Chondrocyte (in vitro differentiated cells): ENCODE measurements at regions not wholly inside any gene's neighbourhood (a gene's known extent, or its start where the extent isn't known, plus 50 kb on each side); places are given as distances from the start of the nearest gene placed in this dataset.

Experiments used
- DNase-seq: peaks from one replicate; pipeline ENCODE4 v3.0.0; 2021; ENCODE audit warnings: mixed read lengths, low spot score
- H3K27ac Mint-ChIP-seq: one replicate; pipeline ENCODE4 v1.8.0; 2021; ENCODE audit warnings: mild to moderate bottlenecking, moderate library complexity, mixed read lengths; ENCODE audit not compliant: unreplicated experiment
- H3K27me3 Mint-ChIP-seq: 2 replicates; pipeline ENCODE4 v1.8.0; 2021; ENCODE audit warnings: low read depth, mixed read lengths
- H3K36me3 Mint-ChIP-seq: 2 replicates; pipeline ENCODE4 v1.8.0; 2021; ENCODE audit warnings: low read depth, mixed read lengths
- H3K4me1 Mint-ChIP-seq: 2 replicates; pipeline ENCODE4 v1.8.0; 2021; ENCODE audit warnings: low read depth, mild to moderate bottlenecking, mixed read lengths
- H3K4me3 Mint-ChIP-seq: one replicate; pipeline ENCODE4 v1.8.0; 2021; ENCODE audit warnings: mild to moderate bottlenecking, moderate library complexity, mixed read lengths; ENCODE audit not compliant: unreplicated experiment
- H3K9me3 Mint-ChIP-seq: 2 replicates; pipeline ENCODE4 v1.8.0; 2021; ENCODE audit warnings: low read depth, mixed read lengths
- TF ChIP-seq, protein P1 (sequence below): fragments of 200-600 bp; sonication (generic); IDR thresholded peaks from 2 replicates; pipeline ENCODE4 v1.5.0; 2021; ENCODE audit warnings: antibody characterized with exemption, mild to moderate bottlenecking, moderate library complexity

DNA sequence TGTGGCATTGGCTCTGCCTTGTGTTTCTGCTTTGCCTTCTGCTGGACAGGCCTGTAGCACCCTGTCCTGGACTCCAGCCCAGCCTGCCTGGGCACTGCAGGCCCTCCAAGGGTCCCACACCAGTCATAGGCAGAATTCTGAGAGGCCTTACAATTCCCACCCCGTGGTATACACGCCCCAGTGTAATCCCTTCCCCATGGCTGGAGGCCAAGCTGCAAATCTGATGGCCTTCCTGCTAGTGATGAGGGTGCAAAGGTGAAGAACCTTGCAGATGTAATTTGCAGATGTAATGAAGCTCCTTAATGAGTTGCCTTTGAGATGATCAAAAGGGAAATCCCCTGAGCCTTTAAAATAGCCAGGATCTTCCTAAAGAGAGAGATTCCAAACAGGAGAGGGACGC lies 325.1 kb upstream of the ZNF32 start:
- no peak for DNase-seq
- Mint-ChIP-seq H3K9me3 (peaks cover 3% of the 10 kb centered on the region), H3K36me3 (no peaks in the 10 kb centered on the region), H3K4me3 (no peak overlapping the region), H3K27me3 (peaks cover 5% of the 10 kb centered on the region), H3K27ac (no peak overlapping the region), H3K4me1 (no peaks in the 10 kb centered on the region)
- TF ChIP-seq, protein P1, sequence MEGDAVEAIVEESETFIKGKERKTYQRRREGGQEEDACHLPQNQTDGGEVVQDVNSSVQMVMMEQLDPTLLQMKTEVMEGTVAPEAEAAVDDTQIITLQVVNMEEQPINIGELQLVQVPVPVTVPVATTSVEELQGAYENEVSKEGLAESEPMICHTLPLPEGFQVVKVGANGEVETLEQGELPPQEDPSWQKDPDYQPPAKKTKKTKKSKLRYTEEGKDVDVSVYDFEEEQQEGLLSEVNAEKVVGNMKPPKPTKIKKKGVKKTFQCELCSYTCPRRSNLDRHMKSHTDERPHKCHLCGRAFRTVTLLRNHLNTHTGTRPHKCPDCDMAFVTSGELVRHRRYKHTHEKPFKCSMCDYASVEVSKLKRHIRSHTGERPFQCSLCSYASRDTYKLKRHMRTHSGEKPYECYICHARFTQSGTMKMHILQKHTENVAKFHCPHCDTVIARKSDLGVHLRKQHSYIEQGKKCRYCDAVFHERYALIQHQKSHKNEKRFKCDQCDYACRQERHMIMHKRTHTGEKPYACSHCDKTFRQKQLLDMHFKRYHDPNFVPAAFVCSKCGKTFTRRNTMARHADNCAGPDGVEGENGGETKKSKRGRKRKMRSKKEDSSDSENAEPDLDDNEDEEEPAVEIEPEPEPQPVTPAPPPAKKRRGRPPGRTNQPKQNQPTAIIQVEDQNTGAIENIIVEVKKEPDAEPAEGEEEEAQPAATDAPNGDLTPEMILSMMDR, result no peak

DNA sequence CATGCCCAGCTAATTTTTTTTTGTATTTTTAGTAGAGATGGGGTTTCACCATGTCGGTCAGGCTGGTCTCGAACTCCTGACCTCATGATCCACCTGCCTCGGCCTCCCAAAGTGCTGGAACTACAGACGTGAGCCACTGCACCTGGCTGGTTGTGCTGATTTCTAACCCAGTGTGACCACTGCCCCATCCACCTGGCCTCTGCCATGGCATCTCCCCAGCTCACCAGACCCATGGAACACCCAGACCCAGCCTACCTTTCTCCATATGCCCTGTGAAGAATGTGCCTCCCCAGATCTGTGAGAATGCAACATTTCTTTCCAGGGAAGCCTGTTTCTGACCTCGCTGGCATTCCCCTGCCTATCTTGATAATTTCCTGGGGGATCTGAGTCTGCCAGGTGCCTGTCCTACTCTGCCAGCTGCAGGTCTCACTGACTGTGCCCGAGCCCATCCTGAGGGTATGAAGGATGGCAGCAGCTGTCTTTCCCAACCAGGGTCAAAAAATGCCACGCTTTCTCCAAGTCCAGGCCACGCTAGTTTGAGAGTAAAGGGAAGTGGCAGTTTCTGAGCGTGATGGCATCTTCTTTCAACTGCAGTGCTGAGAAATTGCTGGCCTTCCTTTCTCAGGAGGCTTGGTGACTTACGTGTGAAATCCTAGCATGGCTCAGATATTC lies 324.4 kb upstream of the ZNF32 start:
- H3K9me3 Mint-ChIP-seq, result peaks cover 3% of the 10 kb centered on the region
- no peak overlapping the region for H3K27ac Mint-ChIP-seq
- peaks cover 8% of the 10 kb centered on the region for H3K27me3 Mint-ChIP-seq
- DNase-seq, result no peak
- H3K4me1 Mint-ChIP-seq, result no peaks in the 10 kb centered on the region
- no peak overlapping the region for H3K4me3 Mint-ChIP-seq
- TF ChIP-seq, protein P1, result no peak
- H3K36me3 Mint-ChIP-seq, result no peaks in the 10 kb centered on the region

DNA sequence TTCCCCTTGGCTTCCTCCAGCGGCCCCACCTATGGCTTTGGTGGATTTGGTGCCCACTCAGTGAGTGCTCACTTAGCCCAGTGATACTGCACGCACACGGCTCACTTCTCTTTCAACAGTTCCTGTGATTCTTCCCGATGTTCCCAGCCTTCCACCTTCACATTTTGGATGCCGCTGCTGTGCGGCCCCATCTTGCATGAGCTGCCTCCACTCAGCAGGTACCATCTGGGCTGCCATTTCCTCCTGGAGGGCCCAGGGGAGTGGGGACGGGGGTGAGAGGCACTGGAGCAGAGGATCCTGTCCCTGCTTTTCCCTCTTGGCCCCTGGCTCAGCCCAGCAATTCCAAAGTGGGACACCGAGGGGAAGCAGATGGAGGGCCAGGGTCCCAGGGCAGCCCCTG lies 323.3 kb upstream of the ZNF32 start:
- Mint-ChIP-seq H3K36me3 (no peaks in the 10 kb centered on the region), H3K27ac (no peak overlapping the region), H3K4me3 (no peak overlapping the region), H3K27me3 (peaks cover 8% of the 10 kb centered on the region), H3K4me1 (no peaks in the 10 kb centered on the region), H3K9me3 (peaks cover 3% of the 10 kb centered on the region)
- no peak for DNase-seq
- TF ChIP-seq, protein P1, result no peak

DNA sequence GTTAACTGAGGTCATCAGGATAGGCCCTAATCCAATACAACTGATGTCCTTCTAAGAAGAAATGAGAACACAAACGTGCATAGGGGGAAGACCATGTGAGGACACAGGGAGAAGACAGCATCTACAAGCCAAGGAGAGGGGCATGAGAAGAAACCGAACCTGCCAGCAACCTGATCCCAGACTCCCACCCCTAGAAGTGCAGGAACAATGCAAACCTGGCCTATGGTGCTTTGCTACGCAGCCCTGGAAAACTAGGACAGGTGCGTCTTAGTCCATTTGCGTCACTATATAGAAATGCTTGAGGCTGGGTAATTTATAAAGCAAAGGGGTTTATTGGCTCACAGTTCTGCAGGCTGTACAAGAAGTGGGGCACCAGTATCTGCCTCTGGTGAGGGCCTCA lies 322.6 kb upstream of the ZNF32 start:
- H3K36me3 Mint-ChIP-seq, result no peaks in the 10 kb centered on the region
- TF ChIP-seq, protein P1, result no peak
- DNase-seq, result no peak
- no peak overlapping the region for H3K27ac Mint-ChIP-seq
- H3K27me3 Mint-ChIP-seq, result peaks cover 8% of the 10 kb centered on the region
- no peak overlapping the region for H3K4me3 Mint-ChIP-seq
- peaks cover 3% of the 10 kb centered on the region for H3K9me3 Mint-ChIP-seq
- no peaks in the 10 kb centered on the region for H3K4me1 Mint-ChIP-seq

DNA sequence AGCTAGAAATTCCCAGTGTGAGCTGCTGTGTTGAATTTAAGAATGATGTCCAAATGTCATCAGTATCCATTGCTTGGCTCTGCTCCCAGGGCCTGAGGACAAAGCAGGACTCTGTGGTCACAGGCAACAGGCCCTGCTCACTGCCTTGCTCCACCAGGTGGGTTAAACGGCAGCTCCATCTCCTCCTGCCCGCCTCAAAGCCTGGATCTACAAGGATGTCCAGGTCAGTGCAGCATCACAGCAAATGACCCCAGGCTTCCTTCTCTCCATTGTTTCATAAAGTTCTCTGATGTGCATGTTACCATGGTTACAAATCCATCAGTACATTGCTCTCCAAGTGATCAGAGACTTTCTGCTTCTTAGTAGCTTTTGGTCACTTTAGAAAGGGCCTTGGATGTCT lies 322.0 kb upstream of the ZNF32 start:
- DNase-seq, result no peak
- Mint-ChIP-seq H3K4me3 (no peak overlapping the region), H3K36me3 (no peaks in the 10 kb centered on the region), H3K4me1 (peaks cover 3% of the 10 kb centered on the region), H3K27me3 (peaks cover 8% of the 10 kb centered on the region), H3K27ac (no peak overlapping the region), H3K9me3 (peaks cover 3% of the 10 kb centered on the region)
- TF ChIP-seq, protein P1, result no peak
